ENCODE measurements at regions not wholly inside any gene's neighbourhood (a gene's known extent, or its start where the extent isn't known, plus 50 kb on each side); places are given as distances from the start of the nearest gene placed in this dataset.

GRCh38 chr17:63150994-63151464, 185.0 kb downstream of the TANC2 start:
- Histone ChIP-seq H3K9ac (ENCODE audit: low read length) (peak overlapping the region; percentile 81), H4K20me1 (ENCODE audit: insufficient read depth, low read length) (no peaks in the 10 kb centered on the region), H2AFZ (ENCODE audit: low read depth, low read length) (peak overlapping the region; percentile 44; the same call in 1 of the 2 replicates), H3K36me3 (replicated peaks; ENCODE audit: low read depth, low read length) (no peaks in the 10 kb centered on the region), H3K27me3 (ENCODE audit: low read depth, low read length) (no peaks in the 10 kb centered on the region), H3K4me3 (ENCODE audit: low read length) (0 out of 2 replicates have a peak overlapping the region, but pooled peaks have one; percentile 66), H3K4me2 (ENCODE audit: low read length) (peak overlapping the region; percentile 90), H3K79me2 (ENCODE audit: low read length) (no peaks in the 10 kb centered on the region), H3K27ac (ENCODE audit: low read length) (peak overlapping the region; percentile 97), H3K9me3 (ENCODE audit: insufficient read depth, low read length) (no peaks in the 10 kb centered on the region), H3K4me1 (ENCODE audit: low read length) (peaks cover 46% of the 10 kb centered on the region)
- no peak for TF ChIP-seq EZH2phosphoT487 (IDR thresholded peaks at IDR 0.05; ENCODE audit: low read depth)
- TF ChIP-seq, protein P1, sequence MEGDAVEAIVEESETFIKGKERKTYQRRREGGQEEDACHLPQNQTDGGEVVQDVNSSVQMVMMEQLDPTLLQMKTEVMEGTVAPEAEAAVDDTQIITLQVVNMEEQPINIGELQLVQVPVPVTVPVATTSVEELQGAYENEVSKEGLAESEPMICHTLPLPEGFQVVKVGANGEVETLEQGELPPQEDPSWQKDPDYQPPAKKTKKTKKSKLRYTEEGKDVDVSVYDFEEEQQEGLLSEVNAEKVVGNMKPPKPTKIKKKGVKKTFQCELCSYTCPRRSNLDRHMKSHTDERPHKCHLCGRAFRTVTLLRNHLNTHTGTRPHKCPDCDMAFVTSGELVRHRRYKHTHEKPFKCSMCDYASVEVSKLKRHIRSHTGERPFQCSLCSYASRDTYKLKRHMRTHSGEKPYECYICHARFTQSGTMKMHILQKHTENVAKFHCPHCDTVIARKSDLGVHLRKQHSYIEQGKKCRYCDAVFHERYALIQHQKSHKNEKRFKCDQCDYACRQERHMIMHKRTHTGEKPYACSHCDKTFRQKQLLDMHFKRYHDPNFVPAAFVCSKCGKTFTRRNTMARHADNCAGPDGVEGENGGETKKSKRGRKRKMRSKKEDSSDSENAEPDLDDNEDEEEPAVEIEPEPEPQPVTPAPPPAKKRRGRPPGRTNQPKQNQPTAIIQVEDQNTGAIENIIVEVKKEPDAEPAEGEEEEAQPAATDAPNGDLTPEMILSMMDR (IDR thresholded peaks at IDR 0.05; ENCODE audit: low read depth, low read length): no peak

- Histone ChIP-seq H3K4me3 (ENCODE audit: low read length) (peak overlapping the region; percentile 66), H3K79me2 (ENCODE audit: low read length) (no peaks in the 10 kb centered on the region), H3K27ac (ENCODE audit: low read length) (peak overlapping the region; percentile 97)
Observed at GRCh38 chr17:63151941-63152523, 186.0 kb downstream of the TANC2 start.

DNA sequence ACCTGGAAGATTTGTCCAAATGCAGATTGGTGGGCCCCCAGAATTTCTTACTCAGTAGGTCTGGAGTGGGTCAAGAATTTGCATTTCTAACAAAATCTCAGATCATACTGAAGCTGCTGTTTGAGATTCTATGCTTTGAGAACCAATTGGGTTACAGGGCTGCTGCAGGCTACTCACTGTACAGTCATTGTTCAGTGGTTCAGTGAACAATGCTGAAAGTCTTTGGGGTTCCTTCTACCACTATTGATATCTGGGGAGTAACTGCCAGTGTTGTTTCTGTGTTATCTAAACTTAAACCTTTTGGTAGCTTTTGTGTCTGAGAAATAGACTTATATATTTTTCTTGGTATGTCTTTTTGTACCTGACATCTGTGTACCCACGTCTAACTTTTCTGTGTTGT, 187.5 kb downstream of the TANC2 start:
- Histone ChIP-seq H4K20me1 (ENCODE audit: insufficient read depth, low read length) (no peaks in the 10 kb centered on the region), H3K36me3 (replicated peaks; ENCODE audit: low read depth, low read length) (no peaks in the 10 kb centered on the region), H2AFZ (ENCODE audit: low read depth, low read length) (peak overlapping the region; percentile 30; the same call in 1 of the 2 replicates), H3K79me2 (ENCODE audit: low read length) (no peaks in the 10 kb centered on the region), H3K4me2 (ENCODE audit: low read length) (peak overlapping the region; percentile 90), H3K4me1 (ENCODE audit: low read length) (peaks cover 57% of the 10 kb centered on the region), H3K4me3 (ENCODE audit: low read length) (0 out of 2 replicates have a peak overlapping the region, but pooled peaks have one; percentile 66), H3K9me3 (ENCODE audit: insufficient read depth, low read length) (no peaks in the 10 kb centered on the region), H3K27ac (ENCODE audit: low read length) (peak overlapping the region; percentile 97), H3K27me3 (ENCODE audit: low read depth, low read length) (no peaks in the 10 kb centered on the region), H3K9ac (ENCODE audit: low read length) (peak overlapping the region; percentile 81)
- no peak for TF ChIP-seq EZH2phosphoT487 (IDR thresholded peaks at IDR 0.05; ENCODE audit: low read depth)
- TF ChIP-seq, protein P1 (IDR thresholded peaks at IDR 0.05; ENCODE audit: low read depth, low read length): no peak

More at GRCh38 chr17:63151941-63152523, 186.0 kb downstream of the TANC2 start:
- H3K9me3 ChIP-seq (ENCODE audit: insufficient read depth, low read length): no peaks in the 10 kb centered on the region
- no peaks in the 10 kb centered on the region for H3K27me3 ChIP-seq (ENCODE audit: low read depth, low read length)
- peak overlapping the region; percentile 81 for H3K9ac ChIP-seq (ENCODE audit: low read length)
- H3K4me1 ChIP-seq (ENCODE audit: low read length): peaks cover 54% of the 10 kb centered on the region
- no peaks in the 10 kb centered on the region for H3K36me3 ChIP-seq (replicated peaks; ENCODE audit: low read depth, low read length)
- TF ChIP-seq EZH2phosphoT487 (IDR thresholded peaks at IDR 0.05; ENCODE audit: low read depth): no peak
- TF ChIP-seq, protein P1 (IDR thresholded peaks at IDR 0.05; ENCODE audit: low read depth, low read length): no peak
- H4K20me1 ChIP-seq (ENCODE audit: insufficient read depth, low read length): no peaks in the 10 kb centered on the region
- peak overlapping the region; percentile 90 for H3K4me2 ChIP-seq (ENCODE audit: low read length)
- peak overlapping the region; percentile 43 for H2AFZ ChIP-seq (ENCODE audit: low read depth, low read length)

DNA sequence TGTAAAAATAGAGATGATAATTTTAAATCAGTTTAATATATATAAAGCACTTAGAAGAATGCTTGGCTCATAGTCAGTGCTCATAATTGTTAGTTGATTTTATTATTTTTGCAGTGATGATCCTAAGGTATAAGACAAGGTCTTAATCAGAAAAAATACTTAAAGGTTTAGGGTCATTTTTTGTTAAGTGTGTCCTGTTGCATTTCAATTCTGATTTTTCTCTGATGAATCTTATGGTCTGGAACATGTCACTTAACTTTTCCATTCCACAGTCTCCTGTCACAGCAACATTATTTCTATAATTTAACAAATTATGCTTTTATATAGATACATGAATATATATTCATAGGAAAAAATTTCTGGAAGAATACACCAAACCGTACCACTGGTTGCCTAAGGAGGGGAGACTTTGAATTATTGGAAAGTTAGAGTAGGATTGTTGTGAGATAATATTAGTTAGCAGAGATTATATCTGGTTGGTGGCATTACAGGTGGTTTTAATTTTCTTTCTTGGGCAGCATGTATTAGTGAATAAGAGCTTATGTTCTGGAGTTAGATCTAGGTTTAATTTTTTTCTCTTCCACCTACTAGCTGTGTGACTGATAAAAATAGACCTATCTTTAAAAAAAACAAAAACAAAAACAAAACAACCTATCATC, 188.7 kb downstream of the TANC2 start:
- Histone ChIP-seq H3K36me3 (replicated peaks; ENCODE audit: low read depth, low read length) (no peaks in the 10 kb centered on the region), H3K27ac (ENCODE audit: low read length) (peak overlapping the region; percentile 97; the same call in 1 of the 2 replicates), H3K27me3 (ENCODE audit: low read depth, low read length) (no peaks in the 10 kb centered on the region), H3K4me3 (ENCODE audit: low read length) (no peak overlapping the region), H4K20me1 (ENCODE audit: insufficient read depth, low read length) (no peaks in the 10 kb centered on the region), H3K79me2 (ENCODE audit: low read length) (no peaks in the 10 kb centered on the region), H3K4me1 (ENCODE audit: low read length) (peaks cover 57% of the 10 kb centered on the region), H3K9me3 (ENCODE audit: insufficient read depth, low read length) (no peaks in the 10 kb centered on the region), H3K4me2 (ENCODE audit: low read length) (no peak overlapping the region), H2AFZ (ENCODE audit: low read depth, low read length) (no peak overlapping the region), H3K9ac (ENCODE audit: low read length) (no peak overlapping the region)
- TF ChIP-seq EZH2phosphoT487 (IDR thresholded peaks at IDR 0.05; ENCODE audit: low read depth): no peak
- TF ChIP-seq, protein P1 (IDR thresholded peaks at IDR 0.05; ENCODE audit: low read depth, low read length): no peak

All from OCI-LY3 (cell line).